ENCODE measurements at regions not wholly inside any gene's neighbourhood (a gene's known extent, or its start where the extent isn't known, plus 50 kb on each side); places are given as distances from the start of the nearest gene placed in this dataset.

GRCh38 chr13:60790620-60791019, 393.6 kb downstream of the TDRD3 start:
- TF ChIP-seq CTCF (IDR thresholded peaks at IDR 0.05) (no peak), POLR2AphosphoS5 (IDR thresholded peaks at IDR 0.05) (no peak), EP300 (IDR thresholded peaks at IDR 0.05; ENCODE audit: low read depth) (no peak)

All from transverse colon (tissue), 4 donors.